Activated B cell treated with CpG ODN at 0.5 μM for 24 hours (primary cell): ENCODE measurements at regions not wholly inside any gene's neighbourhood (a gene's known extent, or its start where the extent isn't known, plus 50 kb on each side); places are given as distances from the start of the nearest gene placed in this dataset.
"Not testable (repeated sequence)": the region's sequence is repeated elsewhere in the genome, so short reads cannot be mapped to it uniquely, and the experiment has no call there.

Experiments used
- ATAC-seq: fragments of 200-7000 bp; cut with Tn5 transposase; one replicate; pipeline ENCODE4 v1.10.0; 2021; ENCODE audit warnings: low read depth, mild to moderate bottlenecking, moderate library complexity
- CTCF ChIA-PET: fragments of 350-600 bp; sonication (Branson Sonifier 250); formaldehyde crosslinking; loops from one replicate; lab custom pipeline; 2021; ENCODE audit warnings: antibody characterized with exemption; lab: Charles Lee
- POLR2A ChIA-PET: fragments of 350-600 bp; sonication (Branson Sonifier 250); formaldehyde crosslinking; loops from one replicate; lab custom pipeline; 2021; ENCODE audit warnings: antibody characterized with exemption; lab: Charles Lee
- DNase-seq: peaks from one replicate; pipeline ENCODE4 v3.0.0; 2022
- H3K27ac Mint-ChIP-seq: one replicate; pipeline ENCODE4 v1.8.0; 2020; ENCODE audit warnings: mixed read lengths
- H3K27me3 Mint-ChIP-seq: one replicate; pipeline ENCODE4 v1.8.0; 2021; ENCODE audit warnings: mixed read lengths
- H3K36me3 Mint-ChIP-seq: one replicate; pipeline ENCODE4 v1.8.0; 2021; ENCODE audit warnings: low read depth, mixed read lengths
- H3K4me1 Mint-ChIP-seq: one replicate; pipeline ENCODE4 v1.8.0; 2021; ENCODE audit warnings: mixed read lengths
- H3K4me3 Mint-ChIP-seq: one replicate; pipeline ENCODE4 v1.8.0; 2020; ENCODE audit warnings: mild to moderate bottlenecking, mixed read lengths
- H3K9me3 Mint-ChIP-seq: one replicate; pipeline ENCODE4 v1.8.0; 2020; ENCODE audit warnings: mixed read lengths
- intact Hi-C: fragments of 100-400 bp; cut with micrococcal nuclease; formaldehyde crosslinking; loops from one replicate; pipeline ENCODE4 v1.15.1; 2024
- TF ChIP-seq, protein P1 (sequence below): fragments of 200-600 bp; IDR thresholded peaks from one replicate; pipeline ENCODE4 v1.8.0; 2022; ENCODE audit warnings: antibody characterized with exemption, mild to moderate bottlenecking

DNA sequence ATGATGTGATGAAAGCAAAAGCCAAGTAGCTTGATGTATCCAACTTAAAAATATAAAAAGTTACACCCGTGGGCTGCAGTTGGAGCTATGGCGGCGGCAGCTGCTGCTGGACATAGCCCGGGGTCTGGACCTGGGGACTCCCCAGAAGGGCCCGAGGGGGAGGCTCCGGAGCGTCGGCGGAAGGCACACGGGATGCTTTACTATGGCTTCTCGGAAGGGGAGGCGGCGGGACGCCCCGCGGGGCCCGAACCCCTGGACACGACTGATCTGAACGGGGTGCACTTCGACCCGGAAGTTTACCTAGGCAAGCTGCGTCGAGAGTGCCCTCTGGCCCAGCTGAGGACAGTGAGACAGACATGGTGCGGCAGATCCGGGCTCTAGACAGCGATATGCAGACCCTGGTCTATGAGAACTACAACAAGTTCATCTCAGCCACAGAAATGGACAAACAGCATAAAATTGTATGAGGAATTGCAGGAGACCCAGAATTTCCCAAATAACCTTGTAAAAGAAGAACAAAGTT is 109.5 kb upstream of the EEF2KMT start:
- POLR2A ChIA-PET: no interaction called here
- CTCF ChIA-PET: no interaction called here
- DNase-seq (no peak), ATAC-seq (no peak)
- Mint-ChIP-seq H3K4me1 (no peaks in the 10 kb centered on the region), H3K36me3 (no peaks in the 10 kb centered on the region), H3K27me3 (no peaks in the 10 kb centered on the region), H3K27ac (no peak overlapping the region), H3K4me3 (no peak overlapping the region), H3K9me3 (peaks cover 6% of the 10 kb centered on the region)
- intact Hi-C loops: no loop called here
- TF ChIP-seq, protein P1, sequence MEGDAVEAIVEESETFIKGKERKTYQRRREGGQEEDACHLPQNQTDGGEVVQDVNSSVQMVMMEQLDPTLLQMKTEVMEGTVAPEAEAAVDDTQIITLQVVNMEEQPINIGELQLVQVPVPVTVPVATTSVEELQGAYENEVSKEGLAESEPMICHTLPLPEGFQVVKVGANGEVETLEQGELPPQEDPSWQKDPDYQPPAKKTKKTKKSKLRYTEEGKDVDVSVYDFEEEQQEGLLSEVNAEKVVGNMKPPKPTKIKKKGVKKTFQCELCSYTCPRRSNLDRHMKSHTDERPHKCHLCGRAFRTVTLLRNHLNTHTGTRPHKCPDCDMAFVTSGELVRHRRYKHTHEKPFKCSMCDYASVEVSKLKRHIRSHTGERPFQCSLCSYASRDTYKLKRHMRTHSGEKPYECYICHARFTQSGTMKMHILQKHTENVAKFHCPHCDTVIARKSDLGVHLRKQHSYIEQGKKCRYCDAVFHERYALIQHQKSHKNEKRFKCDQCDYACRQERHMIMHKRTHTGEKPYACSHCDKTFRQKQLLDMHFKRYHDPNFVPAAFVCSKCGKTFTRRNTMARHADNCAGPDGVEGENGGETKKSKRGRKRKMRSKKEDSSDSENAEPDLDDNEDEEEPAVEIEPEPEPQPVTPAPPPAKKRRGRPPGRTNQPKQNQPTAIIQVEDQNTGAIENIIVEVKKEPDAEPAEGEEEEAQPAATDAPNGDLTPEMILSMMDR: no peak

DNA sequence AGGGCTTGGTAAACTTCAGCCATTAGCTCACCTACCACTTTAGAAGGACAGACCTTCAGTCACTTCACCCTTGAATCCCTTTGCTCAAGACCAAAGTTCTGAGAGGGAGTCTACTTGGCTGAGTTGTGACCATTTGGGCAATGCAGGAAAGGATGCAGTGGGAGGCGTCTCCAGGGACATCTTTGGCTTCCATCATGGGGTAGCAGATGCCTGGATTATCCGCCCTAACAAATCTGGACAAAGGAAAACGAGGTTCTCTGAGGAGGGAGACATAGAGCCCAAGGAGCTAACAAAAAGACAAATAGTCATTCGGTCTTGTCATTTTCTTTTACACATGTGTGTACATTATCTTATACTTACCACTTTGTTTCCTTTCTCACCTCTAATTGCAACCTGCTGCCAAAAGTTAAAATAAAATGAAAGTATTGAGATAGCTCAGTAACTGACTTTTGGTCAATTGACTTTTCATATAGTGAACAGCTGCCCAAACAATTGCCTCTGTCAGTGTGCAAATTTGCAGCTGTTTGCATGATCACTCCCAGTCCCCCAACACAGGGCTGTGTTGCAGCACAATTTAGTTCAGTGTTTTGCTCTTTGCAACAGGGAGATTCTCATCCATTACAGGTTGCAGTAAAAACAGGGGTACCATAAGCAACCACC is 108.9 kb upstream of the EEF2KMT start:
- intact Hi-C loops: no loop called here
- no peak for DNase-seq
- H3K27me3 Mint-ChIP-seq: no peaks in the 10 kb centered on the region
- H3K27ac Mint-ChIP-seq: no peak overlapping the region
- peaks cover 6% of the 10 kb centered on the region for H3K9me3 Mint-ChIP-seq
- no peaks in the 10 kb centered on the region for H3K4me1 Mint-ChIP-seq
- ChIA-PET CTCF (no interaction called here), POLR2A (no interaction called here)
- TF ChIP-seq, protein P1: no peak
- ATAC-seq: no peak
- no peak overlapping the region for H3K4me3 Mint-ChIP-seq
- H3K36me3 Mint-ChIP-seq: no peaks in the 10 kb centered on the region

DNA sequence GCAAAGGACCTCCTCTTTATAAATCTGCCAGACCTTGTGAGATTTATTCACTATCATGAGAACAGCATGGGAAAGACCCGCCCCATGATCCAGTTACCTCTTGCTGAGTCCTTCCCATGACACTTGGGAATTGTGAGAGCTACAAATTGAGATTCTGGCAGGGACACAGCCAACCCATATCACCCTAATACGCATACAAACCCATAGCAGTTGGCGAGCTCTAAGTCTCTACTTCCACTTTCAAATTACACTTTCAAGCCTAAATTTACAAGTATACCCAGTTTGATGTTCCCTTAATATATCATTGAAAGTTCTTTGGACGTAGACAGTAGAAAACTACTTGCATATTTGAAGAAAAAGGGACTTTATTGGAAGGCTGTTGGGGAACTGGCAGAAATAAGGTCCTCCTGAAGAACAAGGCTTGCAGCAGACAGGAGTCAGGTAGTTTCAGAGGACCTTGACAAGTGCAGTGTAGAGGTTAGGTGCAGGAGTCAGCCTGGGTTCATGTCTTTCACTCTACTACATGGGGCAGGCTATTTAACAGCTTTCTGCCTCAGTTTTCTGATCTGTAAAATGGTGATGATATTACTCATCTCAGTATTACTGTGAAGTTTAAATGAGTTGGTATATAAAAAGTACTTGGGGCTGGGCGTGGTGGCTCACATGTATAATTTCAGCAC is 107.9 kb upstream of the EEF2KMT start:
- ChIA-PET CTCF (no interaction called here), POLR2A (no interaction called here)
- Mint-ChIP-seq H3K36me3 (no peaks in the 10 kb centered on the region), H3K4me1 (no peaks in the 10 kb centered on the region), H3K4me3 (no peak overlapping the region), H3K9me3 (peaks cover 6% of the 10 kb centered on the region), H3K27me3 (no peaks in the 10 kb centered on the region), H3K27ac (no peak overlapping the region)
- DNase-seq: no peak
- intact Hi-C loops: no loop called here
- TF ChIP-seq, protein P1: no peak
- no peak for ATAC-seq

DNA sequence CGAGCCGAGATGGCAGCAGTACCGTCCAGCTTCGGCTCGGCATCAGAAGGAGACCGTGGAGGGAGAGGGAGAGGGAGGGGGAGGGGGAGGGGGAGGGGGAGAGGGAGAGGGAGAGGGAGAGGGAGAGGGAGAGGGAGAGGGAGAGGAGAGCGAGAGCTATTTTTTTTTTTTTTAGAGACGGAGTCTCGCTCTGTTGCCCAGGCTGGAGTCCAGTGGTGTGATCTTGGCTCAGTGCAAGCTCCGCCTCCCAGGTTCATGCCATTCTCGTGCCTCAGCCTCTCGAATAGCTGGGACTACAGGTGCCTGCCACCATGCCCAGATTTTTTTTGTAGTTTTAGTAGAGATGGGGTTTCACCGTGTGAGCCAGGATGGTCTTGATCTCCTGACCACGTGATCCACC is 106.1 kb upstream of the EEF2KMT start:
- H3K9me3 Mint-ChIP-seq, DNase-seq, H3K36me3 Mint-ChIP-seq, intact Hi-C loops, CTCF ChIA-PET, POLR2A ChIA-PET, H3K27ac Mint-ChIP-seq, H3K27me3 Mint-ChIP-seq, H3K4me1 Mint-ChIP-seq, ATAC-seq, H3K4me3 Mint-ChIP-seq: not testable (repeated sequence)

DNA sequence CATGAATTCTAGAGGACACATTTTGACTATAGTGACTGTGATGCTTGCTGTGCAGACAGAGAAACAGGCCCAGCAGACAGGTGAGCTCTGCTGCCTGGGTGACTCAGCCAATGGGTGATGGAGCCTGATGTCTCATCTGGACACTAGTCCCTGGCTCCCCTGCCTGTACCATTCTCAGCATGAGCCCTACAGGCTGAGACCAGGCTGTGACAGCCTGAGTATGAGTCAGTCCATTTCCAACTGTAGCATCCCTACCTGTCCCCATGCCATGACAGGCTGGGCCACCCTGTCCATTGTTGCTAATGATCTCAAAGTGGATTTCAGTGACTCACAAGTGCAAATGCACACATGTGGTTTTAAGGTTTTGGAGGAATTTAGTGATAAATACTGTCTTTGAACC is 102.5 kb upstream of the EEF2KMT start:
- TF ChIP-seq, protein P1: no peak
- H3K9me3 Mint-ChIP-seq: peaks cover 2% of the 10 kb centered on the region
- H3K4me3 Mint-ChIP-seq: no peak overlapping the region
- H3K4me1 Mint-ChIP-seq: no peaks in the 10 kb centered on the region
- CTCF ChIA-PET: no interaction called here
- DNase-seq: no peak
- intact Hi-C loops: no loop called here
- POLR2A ChIA-PET: no interaction called here
- peaks cover 3% of the 10 kb centered on the region for H3K27me3 Mint-ChIP-seq
- no peak for ATAC-seq
- no peak overlapping the region for H3K27ac Mint-ChIP-seq
- H3K36me3 Mint-ChIP-seq: no peaks in the 10 kb centered on the region
